Renal cortex interstitium (tissue), 11 donors: ENCODE measurements at regions not wholly inside any gene's neighbourhood (a gene's known extent, or its start where the extent isn't known, plus 50 kb on each side); places are given as distances from the start of the nearest gene placed in this dataset.

Experiments used
- DNase-seq, 11 donors: peaks; one replicate each; pipeline ENCODE4 v3.0.0-alpha.2; 2013; ENCODE audit warnings: low read depth in 9 of 11, low spot score in 4 of 11; ENCODE audit errors: extremely low read depth in 1 of 11

DNA sequence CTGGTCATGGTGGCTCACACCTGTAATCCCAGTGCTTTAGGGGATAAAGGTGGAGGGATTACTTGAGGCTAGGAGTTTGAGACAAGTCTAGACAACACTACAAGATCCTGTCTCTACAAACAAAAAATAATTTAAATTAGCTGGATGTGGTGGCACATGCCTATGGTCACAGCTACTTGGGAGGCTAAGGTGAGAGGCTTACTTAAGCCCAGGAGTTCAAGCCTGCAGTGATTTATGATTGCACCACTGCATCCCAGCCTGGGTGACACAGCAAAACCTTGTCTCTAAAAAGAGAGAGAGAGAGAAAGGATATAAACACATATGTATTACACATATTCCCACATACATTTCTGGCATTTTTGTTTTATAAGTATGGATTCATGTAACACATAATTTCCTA is 325.2 kb downstream of the DUSP10 start:
- no peak for DNase-seq

DNA sequence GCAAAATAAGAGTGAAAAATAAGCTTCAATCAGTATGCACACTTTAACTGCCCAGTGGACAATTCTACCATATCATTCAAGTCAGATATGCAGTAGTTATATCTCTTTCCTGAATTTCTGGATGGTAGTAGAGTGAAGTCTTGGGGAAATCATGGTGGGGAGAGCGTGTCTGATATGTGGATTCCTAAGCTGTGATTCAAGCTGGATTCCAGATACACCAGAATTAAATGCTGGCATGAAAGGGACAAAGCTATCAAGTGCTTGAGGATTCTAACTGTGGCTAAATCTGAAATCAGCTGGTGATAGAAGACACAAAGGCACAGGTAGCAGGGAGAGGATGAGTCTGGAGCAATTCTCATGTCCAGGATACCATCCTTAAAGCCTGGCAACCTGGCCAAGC is 323.5 kb downstream of the DUSP10 start:
- DNase-seq, result no peak

DNA sequence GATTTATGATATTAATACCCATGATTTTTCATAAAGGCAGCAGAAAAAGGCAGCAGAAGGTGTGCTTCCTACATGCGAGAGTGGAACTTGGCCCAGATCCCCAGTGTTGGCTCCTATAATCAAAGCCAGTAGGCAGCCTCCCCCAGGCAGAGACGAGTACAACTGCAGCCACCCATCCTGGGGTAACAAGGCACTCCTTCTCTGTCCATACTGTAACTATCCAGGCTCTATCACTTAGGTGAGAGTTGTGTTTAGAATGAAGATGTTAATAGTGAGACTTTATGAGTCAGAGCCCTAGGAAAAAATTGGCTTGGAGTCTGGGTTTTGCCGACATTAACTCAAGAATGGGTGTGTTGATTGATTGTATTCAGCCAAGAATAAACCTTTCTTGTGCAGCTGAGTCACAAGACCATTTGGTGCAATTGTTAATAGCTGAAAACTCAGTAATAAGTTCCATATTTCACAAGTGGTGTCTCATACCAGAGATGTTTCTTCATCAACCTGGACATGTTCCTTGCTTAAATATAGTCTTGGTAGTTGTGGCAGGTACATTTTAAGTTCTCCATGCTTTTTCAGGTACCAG is 322.3 kb downstream of the DUSP10 start:
- DNase-seq, result no peak

DNA sequence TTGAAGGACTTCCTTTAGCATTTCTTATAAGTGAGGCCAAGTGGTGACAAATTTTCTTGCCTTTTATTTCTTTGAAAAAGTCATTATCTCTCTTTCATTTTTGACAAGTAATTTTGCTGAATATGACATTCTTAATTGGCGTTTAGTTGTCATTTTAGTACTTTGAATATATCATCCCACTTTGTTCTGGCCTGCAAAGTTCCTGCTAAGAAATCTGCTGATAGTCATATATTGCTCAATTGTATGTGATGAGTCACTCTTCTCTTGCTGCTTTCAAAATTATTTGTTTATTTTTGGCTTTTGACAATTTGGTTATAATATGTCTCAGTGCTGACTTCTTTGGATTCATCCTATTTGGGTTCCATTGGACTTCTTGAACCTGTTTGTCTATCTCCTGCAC is 312.6 kb downstream of the DUSP10 start:
- DNase-seq, result no peak

DNA sequence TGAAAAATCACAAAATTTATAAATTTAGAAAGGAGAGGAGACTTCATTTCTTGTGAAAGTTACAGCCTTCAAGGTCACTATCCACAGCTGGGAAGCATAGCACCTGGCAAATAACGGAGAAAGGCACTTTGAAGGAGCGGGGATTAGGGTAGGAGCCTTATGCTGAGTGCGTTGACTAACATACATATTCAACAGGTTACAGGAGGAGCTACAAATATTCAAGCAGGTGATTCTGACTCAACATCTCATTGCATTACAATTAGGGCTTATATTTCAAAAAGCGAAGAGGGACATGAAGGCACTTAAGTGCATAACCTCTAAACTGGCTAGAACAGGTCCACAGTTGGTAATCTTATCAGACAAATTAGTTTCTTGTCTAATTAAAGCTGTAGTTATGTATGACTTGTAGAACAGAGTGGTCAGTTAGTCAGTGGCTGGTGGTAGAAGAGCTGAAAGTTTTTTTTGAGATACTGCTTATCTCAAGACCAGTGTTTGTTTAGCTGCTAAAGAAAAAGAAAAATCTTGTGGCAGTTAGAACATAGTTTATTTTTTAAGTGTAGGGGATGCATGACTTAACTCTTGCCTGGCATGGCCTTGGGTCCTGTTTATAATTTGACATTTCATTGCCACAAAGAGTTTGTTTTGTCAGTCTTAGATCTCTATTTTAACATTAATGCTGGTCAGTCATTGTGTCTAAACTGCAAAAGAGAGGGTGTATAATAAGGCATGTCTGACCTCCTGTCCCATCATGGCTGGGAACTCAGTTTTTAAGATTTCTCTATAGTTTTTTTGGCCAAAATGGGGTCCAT is 311.5 kb downstream of the DUSP10 start:
- DNase-seq, result no peak

DNA sequence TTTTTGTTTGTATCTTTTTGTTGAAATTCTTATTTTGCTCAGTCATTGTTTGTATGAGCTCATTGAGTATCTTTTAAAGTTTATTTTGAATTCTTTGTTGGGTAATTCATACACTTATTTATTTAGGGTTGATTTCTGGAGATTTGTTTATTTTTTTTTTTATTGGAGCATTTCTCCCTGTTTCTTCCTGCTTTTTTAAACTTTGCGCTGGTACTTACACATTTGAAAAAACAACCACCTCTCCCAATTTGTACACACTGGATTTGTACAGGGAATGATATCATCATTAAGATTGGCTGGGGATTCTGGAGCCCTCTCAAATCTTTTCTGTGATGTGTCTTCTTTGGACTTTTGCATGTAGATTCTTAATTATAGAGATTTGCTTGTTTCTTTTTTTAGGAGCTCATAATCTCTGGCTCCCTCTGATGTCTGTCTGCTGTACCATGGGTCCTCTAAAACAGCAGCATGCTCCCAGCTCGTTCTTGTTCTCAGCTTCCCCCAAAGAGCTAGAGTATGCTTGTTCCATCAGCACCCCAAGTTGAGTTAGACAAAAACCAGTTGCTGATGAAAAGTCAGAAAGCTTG is 310.7 kb downstream of the DUSP10 start:
- no peak for DNase-seq

DNA sequence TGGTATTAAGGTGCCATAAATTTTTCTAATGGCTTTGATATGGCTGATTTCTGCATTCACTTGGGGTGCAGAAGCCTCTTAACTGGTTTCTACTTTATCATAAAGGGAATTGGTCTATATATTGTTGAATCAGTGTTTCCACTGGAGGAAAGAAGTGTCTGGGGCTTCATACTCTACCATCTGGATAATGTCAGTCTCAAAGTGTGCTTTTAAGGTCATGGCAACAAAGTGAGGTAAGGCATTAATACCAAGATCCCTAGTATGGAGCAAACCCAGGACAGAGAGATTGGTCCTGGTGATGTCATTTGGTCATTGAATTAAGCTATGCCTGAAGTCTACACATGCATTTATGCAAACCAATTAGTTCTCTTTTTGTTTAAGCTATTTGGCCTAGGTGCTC is 309.9 kb downstream of the DUSP10 start:
- no peak for DNase-seq

DNA sequence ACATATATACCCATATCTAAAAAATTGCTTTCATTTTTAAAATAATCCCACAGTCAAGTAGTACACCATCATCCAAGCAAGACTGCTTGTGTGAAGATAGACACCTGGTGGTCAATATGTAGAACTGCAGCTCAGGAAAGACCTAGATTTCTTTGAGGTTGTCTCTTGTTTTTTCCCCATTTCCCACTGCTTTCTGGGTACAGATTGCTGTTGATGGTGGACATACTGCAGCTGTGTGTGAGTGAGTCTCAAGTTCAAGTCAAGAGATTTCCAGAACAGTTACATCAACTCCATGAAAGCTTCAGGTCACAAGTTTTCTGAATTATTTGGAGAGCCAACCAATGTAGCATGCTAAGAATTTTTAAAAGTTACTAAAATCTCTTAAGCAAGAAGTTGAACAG is 306.4 kb downstream of the DUSP10 start:
- peak in 6 of 11 donors; percentile 15 to 46 (median 32) for DNase-seq

DNA sequence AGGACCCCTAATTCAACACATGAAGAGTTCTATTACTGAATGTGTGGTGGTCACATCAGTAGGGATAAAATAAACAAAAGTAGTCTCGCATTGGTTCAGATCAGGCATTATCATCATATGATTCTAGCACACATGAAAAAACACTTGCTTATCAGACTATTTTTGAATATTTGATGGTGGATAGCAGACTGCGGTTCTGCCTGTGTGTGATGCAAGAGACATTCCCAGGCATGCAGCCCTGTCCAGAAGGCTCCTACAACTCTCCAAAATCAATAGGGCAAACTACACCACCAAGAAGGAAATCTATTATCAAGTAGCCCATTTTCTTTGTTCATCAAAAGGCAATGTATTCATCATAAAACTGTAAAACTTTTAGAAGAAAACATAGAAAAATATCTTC is 304.7 kb downstream of the DUSP10 start:
- DNase-seq, result no peak

DNA sequence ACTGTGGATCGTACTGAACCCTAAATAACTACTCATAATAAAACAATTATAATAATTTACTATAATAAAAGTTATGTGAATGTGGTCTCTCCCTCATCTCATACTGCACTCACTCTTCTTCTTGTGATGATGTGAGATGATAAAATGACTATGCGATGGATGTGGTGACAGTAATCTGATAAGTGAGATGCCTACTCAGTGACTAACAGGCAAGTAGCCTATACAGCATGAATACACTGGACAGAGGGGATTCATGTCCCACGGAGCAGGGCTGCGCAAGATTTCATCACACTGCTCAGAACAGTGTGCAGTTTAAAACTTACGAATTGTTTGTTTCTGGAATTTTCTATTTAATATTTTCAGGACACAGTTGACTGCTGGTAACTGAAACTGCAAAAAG is 304.0 kb downstream of the DUSP10 start:
- no peak for DNase-seq

DNA sequence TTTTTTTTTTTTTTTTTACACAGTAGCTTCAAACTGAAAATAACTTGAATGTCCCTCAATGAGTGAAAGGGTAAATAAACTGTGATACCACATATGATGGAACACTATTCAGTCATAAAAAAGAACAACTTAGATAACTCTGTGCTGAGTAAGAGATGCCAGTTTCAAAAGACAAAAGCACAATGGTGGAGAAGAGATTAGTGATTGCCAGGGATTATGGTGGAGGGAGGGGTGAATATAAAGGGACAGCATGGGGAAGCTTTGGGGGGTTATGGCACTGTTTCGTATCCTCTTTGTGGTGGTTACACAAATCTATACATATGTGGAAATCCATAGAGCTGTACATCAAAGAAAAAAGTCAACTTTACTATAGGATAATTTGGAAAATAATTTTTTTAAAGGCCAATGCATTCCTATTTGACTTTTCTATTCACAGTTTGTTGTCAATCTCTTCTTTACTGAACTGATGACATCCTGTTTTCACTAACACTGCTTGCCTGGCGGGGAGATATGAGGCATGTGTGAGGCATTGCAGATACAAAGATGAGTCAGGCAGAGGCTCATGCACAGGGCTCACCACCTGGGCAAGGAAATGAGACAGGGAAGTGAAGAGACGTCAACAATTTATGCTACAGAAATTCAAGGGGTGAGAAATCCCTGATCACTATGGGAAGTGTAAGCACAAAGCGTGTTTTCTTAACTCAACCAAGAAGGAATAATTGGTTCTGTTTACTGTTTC is 302.7 kb downstream of the DUSP10 start:
- DNase-seq, result no peak

DNA sequence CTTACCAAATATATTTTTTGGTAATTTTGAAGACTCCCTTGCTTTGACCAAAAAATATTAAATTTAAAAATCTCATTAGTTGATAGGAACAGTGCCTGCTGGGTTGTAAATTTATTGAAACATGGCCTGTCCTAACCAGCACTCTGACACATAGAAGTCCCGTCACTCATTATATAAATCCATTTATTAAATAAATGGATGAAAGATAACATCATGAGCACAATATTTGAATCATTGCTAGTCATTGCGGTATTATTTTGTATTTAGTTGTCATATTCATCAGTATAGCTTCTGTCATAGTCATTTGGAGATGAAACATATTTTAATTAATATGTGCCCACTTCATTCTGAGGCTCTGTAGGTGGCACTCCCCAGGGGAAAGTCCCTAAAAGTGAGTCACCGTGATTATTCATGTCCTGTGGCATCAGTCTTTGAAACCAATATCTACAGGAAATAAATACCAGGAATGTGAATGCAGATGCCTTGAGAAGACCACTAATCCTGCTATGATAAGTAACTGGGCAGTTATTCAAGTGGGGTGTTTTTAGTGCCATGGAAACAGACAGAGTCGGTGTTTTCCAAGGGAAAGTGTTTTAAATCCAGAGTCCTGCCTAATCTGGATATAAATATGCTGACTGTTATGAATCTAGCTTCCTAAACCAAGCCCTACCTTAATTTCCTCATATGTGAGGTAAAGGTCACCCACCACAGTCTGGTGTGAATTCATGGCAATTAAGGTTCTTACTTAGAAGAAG is 302.0 kb downstream of the DUSP10 start:
- peak in 1 of 11 donors; percentile 11 for DNase-seq

DNA sequence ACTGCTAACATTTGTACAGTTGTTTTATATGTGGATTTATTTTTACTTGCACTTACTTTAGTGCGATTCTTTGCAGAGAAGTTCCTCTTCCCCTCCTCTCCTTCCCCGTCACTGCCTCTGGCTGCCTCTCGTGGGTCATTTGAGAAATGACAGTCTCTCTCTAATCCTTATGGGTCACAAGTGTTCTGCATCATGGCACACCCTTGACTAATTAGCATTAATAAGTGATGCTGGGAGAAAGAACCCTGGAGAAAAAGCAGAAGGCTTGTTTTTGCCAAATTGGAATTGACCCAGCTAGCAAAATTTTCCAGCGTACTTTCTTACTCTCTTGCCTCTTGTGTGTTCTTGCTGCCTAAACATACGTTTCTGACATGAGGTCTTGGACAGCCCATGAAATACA is 301.2 kb downstream of the DUSP10 start:
- peak in 4 of 11 donors; percentile 15 to 38 (median 23) for DNase-seq

DNA sequence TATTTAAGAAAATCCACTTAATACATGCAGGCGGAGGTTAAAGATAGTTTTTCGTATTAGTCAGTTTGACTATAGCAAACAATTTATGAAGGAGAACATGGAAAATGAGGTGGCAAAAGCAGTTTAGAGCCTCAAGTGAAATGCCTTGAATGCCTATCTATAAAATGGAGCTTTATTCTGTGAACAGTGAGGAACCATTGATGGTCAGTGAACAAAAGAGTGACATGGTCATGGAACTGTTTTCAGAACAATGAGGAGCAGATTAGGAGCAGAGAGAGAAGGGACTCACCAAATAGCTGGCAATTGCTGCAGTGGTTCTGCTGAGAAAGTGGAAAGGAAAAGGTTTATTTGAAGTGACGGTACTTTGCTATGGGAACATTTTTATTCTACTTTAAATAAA is 299.8 kb downstream of the DUSP10 start:
- no peak for DNase-seq

DNA sequence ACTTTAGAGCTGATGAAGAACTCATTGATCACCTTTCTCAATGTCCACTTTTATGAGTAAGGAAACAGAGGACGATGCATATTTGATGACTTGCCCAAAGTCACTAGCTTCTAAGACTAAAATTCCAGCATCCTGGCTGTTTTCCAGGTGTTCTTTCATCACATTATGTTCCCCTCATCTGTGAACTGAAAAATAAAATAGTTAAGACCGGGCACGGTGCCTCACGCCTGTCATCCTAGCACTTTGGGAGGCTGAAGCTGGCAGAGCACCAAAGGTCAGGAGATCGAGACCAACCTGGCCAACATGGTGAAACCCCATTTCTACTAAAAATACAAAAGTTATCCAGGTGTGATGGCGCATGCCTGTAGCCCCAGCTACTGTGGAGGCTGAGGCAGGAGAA is 297.5 kb downstream of the DUSP10 start:
- DNase-seq, result no peak

DNA sequence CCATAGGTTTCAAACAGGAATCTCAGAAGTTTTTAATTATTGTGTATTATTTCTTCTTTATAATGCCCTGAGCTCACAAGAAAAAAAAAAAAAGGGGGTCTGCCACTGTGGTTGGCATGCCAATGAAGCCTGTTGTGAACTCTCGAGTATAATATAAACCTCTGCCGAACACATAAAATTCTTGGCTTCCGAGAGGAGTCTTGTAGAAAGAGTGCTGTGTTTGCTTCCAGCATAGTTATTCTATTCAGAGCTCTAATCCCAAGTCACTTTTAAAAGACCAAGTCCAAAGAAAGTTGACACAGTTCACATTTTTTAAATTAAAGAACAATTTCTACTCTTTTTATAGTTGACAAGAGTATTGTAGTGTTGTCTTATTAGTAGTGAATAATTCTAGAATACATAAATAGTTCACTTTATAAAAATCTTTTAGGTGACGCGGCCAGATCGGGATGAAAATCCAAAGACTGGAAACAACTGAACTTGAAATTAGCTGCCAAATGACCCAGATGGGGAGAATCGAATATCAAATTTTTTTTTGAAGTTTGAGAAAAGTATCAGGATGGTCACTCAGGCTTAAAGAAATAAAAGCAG is 293.2 kb downstream of the DUSP10 start:
- DNase-seq, result no peak

DNA sequence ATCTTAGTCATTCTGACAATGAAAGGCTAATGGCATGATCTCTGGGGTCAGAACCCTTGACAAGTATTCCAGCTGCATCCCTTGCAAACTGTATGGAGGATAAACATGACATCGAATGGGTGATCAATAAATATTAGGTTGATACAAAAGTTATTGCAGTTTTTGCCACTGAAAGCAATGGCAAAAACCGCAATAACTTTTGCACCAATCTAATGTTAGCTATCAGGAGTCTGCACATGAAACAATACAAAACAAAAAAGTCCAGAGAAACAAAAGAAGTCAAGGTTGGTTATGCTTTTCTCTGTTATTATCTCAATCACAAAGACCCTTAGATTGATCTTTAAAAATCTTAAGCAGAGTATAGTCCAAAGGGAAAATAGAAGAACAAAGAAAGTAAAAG is 292.7 kb downstream of the DUSP10 start:
- DNase-seq, result no peak

DNA sequence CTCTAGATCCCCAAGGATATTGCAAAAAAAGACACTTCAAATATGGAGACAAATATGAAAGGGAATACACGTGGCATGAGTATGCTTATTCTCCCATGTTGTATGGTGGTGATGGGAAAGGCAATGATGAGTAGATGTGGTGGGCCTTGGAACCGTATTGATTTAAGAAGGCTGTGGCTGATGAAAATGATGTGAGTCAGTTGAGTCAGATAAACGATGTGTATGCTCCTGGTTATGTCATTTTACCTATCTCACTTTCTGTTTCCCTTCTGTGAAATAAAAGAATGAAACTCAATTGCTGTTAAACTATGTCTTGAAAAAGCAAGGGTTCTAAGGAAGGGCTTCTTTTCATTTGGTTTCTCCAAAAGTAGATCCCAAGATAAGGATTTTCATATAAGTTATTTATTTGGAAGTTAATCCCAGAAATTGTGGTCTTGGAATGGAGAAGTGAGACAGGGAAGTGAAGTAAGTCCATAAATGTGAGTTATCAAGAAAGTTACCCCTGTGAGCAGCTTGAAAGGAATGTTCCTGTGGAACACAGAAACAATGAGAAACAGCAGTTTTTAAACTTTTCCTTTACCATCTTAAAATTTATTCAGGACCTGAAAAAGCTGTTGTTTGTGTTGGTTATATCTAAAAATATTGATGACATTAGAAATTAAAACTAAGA is 292.0 kb downstream of the DUSP10 start:
- DNase-seq, result no peak
